OCI-LY3 (cell line): ENCODE measurements at regions not wholly inside any gene's neighbourhood (a gene's known extent, or its start where the extent isn't known, plus 50 kb on each side); places are given as distances from the start of the nearest gene placed in this dataset.
"Not testable (repeated sequence)": the region's sequence is repeated elsewhere in the genome, so short reads cannot be mapped to it uniquely, and the experiment has no call there.

ENCODE experiments used
- H2AFZ ChIP-seq: fragments of 200-600, 300-600 bp; shearing (Covaris generic); 2 replicates; pipeline ENCODE4 v1.6.0; 2014; ENCODE audit warnings: antibody characterized with exemption, low read depth, low read length
- H3K27ac ChIP-seq: fragments of 200-600, 300-600 bp; sonication (generic); 2 replicates; pipeline ENCODE4 v1.5.1; 2014; ENCODE audit warnings: mild to moderate bottlenecking, low read length, moderate library complexity, mixed read lengths
- H3K27me3 ChIP-seq: fragments of 200-600, 300-600 bp; sonication (generic); 2 replicates; pipeline ENCODE4 v1.6.1; 2014; ENCODE audit warnings: low read depth, low read length, mixed read lengths
- H3K36me3 ChIP-seq: fragments of 200-600, 300-600 bp; sonication (generic); replicated peaks from 2 replicates; pipeline ENCODE3; 2014; ENCODE audit warnings: low read depth, low read length, mixed read lengths
- H3K4me1 ChIP-seq: fragments of 300-600, 200-600 bp; sonication (generic); 2 replicates; pipeline ENCODE4 v1.6.1; 2014; ENCODE audit warnings: low read length, mixed read lengths
- H3K4me2 ChIP-seq: fragments of 200-600, 300-600 bp; sonication (generic); 2 replicates; pipeline ENCODE4 v1.6.1; 2014; ENCODE audit warnings: low read length, mixed read lengths
- H3K4me3 ChIP-seq: fragments of 300-600, 200-600 bp; sonication (generic); 2 replicates; pipeline ENCODE4 v1.5.1; 2014; ENCODE audit warnings: antibody characterized with exemption, mild to moderate bottlenecking, low read length, moderate library complexity
- H3K79me2 ChIP-seq: fragments of 300-600, 200-600 bp; shearing (Covaris generic); 2 replicates; pipeline ENCODE4 v1.6.1; 2014; ENCODE audit warnings: mild to moderate bottlenecking, low read length, mixed read lengths
- H3K9ac ChIP-seq: fragments of 300-600, 200-600 bp; shearing (Covaris generic); 2 replicates; pipeline ENCODE4 v1.6.0; 2014; ENCODE audit warnings: mild to moderate bottlenecking, low read length, moderate library complexity
- H3K9me3 ChIP-seq: fragments of 200-600, 300-600 bp; shearing (Covaris generic); 2 replicates; pipeline ENCODE4 v1.6.1; 2014; ENCODE audit warnings: low read length, mixed read lengths; ENCODE audit not compliant: insufficient read depth
- H4K20me1 ChIP-seq: fragments of 200-600, 300-600 bp; sonication (generic); 2 replicates; pipeline ENCODE4 v1.6.1; 2016; ENCODE audit warnings: low read length, mixed read lengths; ENCODE audit not compliant: insufficient read depth
- CTCF ChIP-seq: fragments of 200-600, 300-600 bp; sonication (generic); IDR thresholded peaks from 2 replicates; pipeline ENCODE4 v1.5.1; 2014; ENCODE audit warnings: antibody characterized with exemption, low read length, low read depth
- EZH2phosphoT487 ChIP-seq: fragments of 200-600 bp; shearing (Covaris generic); IDR thresholded peaks from 2 replicates; pipeline ENCODE4 v1.6.1; 2018; ENCODE audit warnings: antibody characterized with exemption, mixed run types, low read depth

- Histone ChIP-seq H3K4me1 (peaks cover 25% of the 10 kb centered on the region), H3K9ac (no peak overlapping the region)
Observed at GRCh38 chr1:218514689-218515088, 169.6 kb downstream of the TGFB2 start.

GRCh38 chr1:218516526-218516925, 171.4 kb downstream of the TGFB2 start:
- peaks cover 7% of the 10 kb centered on the region for H3K4me1 ChIP-seq
- no peaks in the 10 kb centered on the region for H3K9me3 ChIP-seq
- no peaks in the 10 kb centered on the region for H3K79me2 ChIP-seq
- H3K27me3 ChIP-seq: peaks cover 32% of the 10 kb centered on the region
- no peak overlapping the region for H3K4me3 ChIP-seq
- no peak for TF ChIP-seq CTCF
- no peak for TF ChIP-seq EZH2phosphoT487
- H3K4me2 ChIP-seq: no peak overlapping the region
- no peak overlapping the region for H3K27ac ChIP-seq
- no peaks in the 10 kb centered on the region for H3K36me3 ChIP-seq
- H4K20me1 ChIP-seq: no peaks in the 10 kb centered on the region
- no peak overlapping the region for H3K9ac ChIP-seq
- H2AFZ ChIP-seq: no peak overlapping the region; the same call in 1 of the 2 replicates

More at GRCh38 chr1:218514689-218515088, 169.6 kb downstream of the TGFB2 start:
- H3K36me3 ChIP-seq: no peaks in the 10 kb centered on the region
- TF ChIP-seq CTCF (no peak), EZH2phosphoT487 (no peak)
- no peaks in the 10 kb centered on the region for H4K20me1 ChIP-seq
- no peak overlapping the region for H3K27ac ChIP-seq
- no peak overlapping the region for H3K4me2 ChIP-seq
- H3K9me3 ChIP-seq: peaks cover 2% of the 10 kb centered on the region; the same call in 1 of the 2 replicates
- no peak overlapping the region for H3K4me3 ChIP-seq
- peaks cover 25% of the 10 kb centered on the region for H3K27me3 ChIP-seq
- no peak overlapping the region for H2AFZ ChIP-seq
- H3K79me2 ChIP-seq: no peaks in the 10 kb centered on the region

- H3K4me3 ChIP-seq: no peak overlapping the region
- H3K79me2 ChIP-seq: no peaks in the 10 kb centered on the region
- H3K27me3 ChIP-seq: peaks cover 32% of the 10 kb centered on the region
- no peaks in the 10 kb centered on the region for H3K36me3 ChIP-seq
- H2AFZ ChIP-seq: no peak overlapping the region
- no peak overlapping the region for H3K27ac ChIP-seq
- no peaks in the 10 kb centered on the region for H3K4me1 ChIP-seq
- no peak overlapping the region for H3K9ac ChIP-seq
- no peak overlapping the region for H3K4me2 ChIP-seq
- H4K20me1 ChIP-seq: no peaks in the 10 kb centered on the region
- no peak for TF ChIP-seq EZH2phosphoT487
- no peak for TF ChIP-seq CTCF
- H3K9me3 ChIP-seq: no peaks in the 10 kb centered on the region
Observed at GRCh38 chr1:218517459-218517858, 172.3 kb downstream of the TGFB2 start.

GRCh38 chr1:218518216-218518740, 173.1 kb downstream of the TGFB2 start:
- Histone ChIP-seq H3K4me3 (no peak overlapping the region), H3K27ac (no peak overlapping the region), H3K79me2 (no peaks in the 10 kb centered on the region), H3K9me3 (no peaks in the 10 kb centered on the region), H3K36me3 (no peaks in the 10 kb centered on the region), H3K9ac (no peak overlapping the region), H4K20me1 (no peaks in the 10 kb centered on the region), H3K27me3 (peaks cover 32% of the 10 kb centered on the region), H3K4me1 (no peaks in the 10 kb centered on the region), H2AFZ (no peak overlapping the region), H3K4me2 (no peak overlapping the region)
- TF ChIP-seq CTCF (no peak), EZH2phosphoT487 (no peak)

GRCh38 chr1:218520646-218521045, 175.5 kb downstream of the TGFB2 start:
- not testable (repeated sequence) for H3K9me3 ChIP-seq, H3K4me3 ChIP-seq, H3K9ac ChIP-seq, H2AFZ ChIP-seq, H3K36me3 ChIP-seq, H4K20me1 ChIP-seq, H3K4me1 ChIP-seq, H3K4me2 ChIP-seq, H3K79me2 ChIP-seq, H3K27ac ChIP-seq
- H3K27me3 ChIP-seq: peaks cover 32% of the 10 kb centered on the region
